ENCODE measurements at regions not wholly inside any gene's neighbourhood (a gene's known extent, or its start where the extent isn't known, plus 50 kb on each side); places are given as distances from the start of the nearest gene placed in this dataset.
"Not testable (repeated sequence)": the region's sequence is repeated elsewhere in the genome, so short reads cannot be mapped to it uniquely, and the experiment has no call there.

GRCh38 chr12:107500307-107500706, 185.3 kb upstream of the PWP1 start:
- no peak for DNase-seq (ENCODE audit: low read depth)

DNA sequence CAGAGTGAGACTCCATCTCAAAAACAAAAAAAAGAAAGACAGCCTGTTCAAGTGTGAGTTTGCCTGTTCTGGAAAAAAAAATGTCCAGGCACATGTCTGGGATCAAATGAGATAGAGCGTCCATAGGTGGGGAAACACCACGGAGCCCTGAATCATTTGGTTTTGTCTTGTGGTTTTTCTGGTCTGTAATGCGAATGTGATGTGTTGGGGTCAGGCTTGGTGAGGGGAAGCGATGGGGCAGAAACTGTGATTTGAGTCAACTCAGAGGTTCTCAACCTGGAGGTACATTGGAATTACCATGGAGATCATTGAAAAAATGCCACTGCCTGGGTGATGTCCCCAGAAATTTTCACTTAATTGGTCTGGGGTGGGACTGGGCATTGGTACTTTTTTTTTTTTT, 183.9 kb upstream of the PWP1 start:
- no peak for DNase-seq (ENCODE audit: low read depth)

DNA sequence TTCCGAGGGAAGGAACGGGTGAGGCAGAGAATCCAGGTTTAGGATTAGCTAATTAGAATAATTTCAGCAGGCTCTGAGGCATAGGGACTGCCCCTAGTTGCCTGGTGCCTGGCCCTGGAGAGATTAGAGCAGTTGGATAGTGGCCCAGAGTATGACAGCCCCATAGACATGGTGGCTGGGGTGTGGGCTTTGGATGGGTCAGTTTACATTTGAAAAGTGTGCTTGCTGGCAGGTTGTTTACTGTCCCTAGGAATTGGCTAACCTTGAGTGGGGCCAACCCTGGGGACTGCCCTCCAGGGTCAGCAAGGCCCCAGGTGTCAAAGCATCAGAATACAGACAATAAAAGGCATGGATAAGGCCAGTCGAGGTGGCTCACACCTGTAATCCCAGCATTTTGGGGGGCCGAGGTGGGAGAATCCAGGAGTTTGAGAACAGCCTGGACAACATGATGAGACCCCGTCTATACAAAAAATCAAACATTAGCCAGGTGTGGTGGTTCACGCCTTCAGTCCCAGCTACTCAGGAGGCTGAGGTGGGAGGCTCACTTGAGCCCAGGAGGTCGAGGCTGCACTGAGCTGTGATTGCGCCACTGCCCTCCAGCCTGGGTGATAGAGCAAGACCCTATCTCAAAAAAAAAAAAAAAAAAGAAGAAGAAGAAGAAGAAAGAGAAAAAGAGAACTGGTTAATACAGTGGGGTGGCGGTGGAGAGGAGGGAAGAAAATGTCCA, 182.3 kb upstream of the PWP1 start:
- no peak for DNase-seq (ENCODE audit: low read depth)

DNA sequence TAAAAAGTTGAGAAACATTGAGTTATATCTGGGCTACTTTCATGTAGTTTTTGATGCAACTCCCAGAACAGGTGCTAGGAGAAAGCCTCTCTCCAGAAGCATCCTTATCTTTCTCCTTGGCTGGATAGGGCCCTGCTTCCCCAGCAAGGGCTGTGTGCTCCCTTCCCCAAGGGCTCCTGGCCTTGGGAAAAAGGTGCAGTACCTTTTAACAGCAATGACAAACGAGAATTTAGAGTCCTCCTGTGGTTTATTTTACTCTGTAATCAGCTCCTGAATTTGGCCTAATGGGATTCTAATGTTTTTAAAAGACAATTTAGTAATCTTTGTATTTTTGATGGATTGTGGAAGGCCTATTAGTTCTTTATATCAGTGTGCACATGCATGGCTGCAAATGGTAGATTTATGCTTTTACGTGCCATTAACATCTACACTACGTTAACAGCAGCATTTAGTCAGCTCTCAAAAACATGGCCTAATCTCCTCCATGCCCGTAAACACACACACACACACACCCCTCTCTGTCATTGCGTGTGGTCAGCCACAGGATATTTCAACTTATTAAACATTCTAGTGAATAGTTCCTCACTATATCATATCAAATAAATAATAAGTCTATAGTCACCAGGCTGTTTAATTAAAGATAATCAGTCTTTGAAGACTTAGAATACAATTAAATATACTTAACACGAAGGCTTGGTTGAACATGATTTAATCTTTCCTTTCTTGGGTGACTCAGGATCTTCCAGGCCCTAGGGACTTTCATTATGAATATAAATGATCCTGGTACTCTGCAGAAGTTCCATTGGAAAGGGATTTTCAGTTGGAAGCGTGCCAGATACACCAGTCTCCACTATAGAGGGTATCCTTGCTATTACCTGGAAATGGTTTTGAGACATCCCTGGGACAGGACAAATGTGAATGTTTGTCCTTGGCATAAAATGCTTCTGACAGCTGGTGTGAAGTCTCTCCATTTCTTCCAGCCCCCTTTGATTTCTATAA, 181.4 kb upstream of the PWP1 start:
- DNase-seq (ENCODE audit: low read depth), result no peak

- no peak for DNase-seq (ENCODE audit: low read depth)
Measured at GRCh38 chr12:107509421-107509820, 176.2 kb upstream of the PWP1 start.

DNA sequence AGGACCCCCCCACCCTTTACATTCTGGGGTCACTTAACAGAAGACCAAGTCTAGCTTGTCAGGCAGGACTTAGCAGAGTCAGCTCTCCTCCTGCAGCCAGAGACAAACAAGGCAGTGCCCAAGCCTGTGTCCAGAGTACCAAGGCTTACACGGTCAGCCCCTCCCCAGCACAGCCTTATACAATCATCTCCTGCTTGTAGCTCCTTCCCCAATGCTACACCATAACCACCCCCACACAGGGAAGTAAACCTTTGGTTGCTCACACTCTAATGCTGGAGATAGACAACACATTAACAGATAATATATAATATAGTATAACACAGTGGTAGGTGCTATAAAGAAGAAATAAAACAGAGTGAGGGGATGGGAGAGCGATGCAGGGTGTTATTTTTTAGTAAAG, 175.4 kb upstream of the PWP1 start:
- no peak for DNase-seq (ENCODE audit: low read depth)

GRCh38 chr12:107511292-107511691, 174.3 kb upstream of the PWP1 start:
- no peak for DNase-seq (ENCODE audit: low read depth)

- peak; percentile 76 for DNase-seq (ENCODE audit: low read depth)
Measured at GRCh38 chr12:107512391-107512790, 173.2 kb upstream of the PWP1 start.

GRCh38 chr12:107513184-107513583, 172.4 kb upstream of the PWP1 start:
- no peak for DNase-seq (ENCODE audit: low read depth)

DNA sequence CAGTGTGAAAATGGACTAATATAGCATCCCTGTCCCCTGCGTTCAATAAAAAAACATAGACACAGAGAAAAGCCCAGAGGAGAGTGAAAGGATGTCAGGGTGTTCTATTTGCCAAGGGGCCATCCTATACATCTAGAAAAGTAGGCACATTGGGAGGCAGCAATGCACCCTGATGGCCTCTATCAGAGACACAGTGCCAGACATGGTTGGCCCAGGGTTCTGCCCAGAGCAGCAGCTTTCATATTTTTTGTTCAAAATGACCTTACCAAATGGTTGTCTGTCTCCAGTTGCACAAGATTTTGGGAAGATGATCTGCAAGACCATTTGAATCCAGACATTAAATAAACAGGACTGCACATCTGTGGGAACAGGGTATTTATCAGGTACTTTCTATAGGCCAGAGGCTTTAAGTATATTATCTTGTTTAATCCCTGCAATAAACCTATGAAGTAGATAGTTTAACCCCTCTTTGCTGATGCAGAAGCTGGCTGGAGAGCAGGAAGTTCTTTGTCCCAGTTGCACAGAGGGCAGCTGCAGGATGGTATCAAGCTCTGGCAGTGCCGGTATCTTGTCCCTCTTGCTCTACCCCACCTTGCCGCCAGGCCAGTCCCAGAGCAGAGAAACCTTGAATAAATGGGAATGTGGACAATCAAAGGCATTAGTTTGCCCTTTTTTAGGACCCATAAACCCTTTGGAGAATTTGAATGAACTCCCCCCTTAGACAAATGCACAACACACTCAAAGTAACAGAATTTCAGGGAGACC, 171.8 kb upstream of the PWP1 start:
- DNase-seq (ENCODE audit: low read depth), result no peak

DNA sequence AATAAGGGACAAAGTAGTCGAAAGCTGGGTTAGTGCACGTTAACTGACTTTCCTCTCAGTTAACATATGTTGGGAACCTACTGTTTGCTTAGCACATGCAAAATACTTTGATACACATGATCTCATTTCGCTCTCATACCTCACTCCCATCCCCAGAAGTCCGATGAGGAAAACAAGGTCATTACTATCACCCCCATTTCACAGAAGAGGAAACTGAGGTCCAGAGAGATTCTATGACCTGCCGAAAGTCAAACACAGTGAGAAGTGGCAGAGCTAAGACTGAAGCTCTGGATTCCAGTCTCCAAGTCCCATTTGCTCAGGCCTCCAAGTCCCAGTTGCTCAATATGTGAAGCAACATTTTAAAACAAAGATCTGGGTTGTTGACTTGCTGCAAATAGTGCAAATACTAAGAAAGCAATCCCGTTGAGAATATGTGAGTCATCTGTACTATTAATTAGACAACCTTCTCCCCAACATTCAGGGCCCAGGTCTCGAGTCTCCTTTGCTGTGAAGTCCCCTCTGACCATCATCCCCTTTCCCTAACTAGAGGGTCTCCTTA, 170.6 kb upstream of the PWP1 start:
- peak; percentile 66 for DNase-seq (ENCODE audit: low read depth)

DNA sequence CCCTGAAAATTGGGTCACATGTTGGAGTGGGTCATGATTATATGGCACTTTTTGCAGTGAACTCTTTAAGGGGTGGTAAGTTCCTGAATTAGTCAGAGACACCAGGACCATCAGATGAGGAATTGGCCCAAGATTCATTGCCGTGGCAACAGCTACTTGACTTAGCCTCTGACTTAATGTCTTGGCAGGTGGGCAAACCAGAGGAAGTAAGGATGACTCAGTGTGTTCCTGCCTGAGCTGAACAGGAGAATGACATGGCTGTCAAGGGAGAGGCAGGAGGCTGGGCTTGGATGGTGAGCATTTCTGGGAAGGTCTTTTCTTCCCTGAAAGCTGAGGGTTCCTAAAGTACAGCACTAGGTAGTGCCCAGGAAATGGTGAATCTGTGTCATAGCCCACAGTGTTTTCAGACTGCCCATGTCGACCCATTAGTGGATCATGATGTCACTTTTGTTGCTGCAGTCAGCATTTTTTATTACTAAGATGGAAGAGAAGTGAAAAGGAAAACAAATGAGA, 170.1 kb upstream of the PWP1 start:
- peak; percentile 70 for DNase-seq (ENCODE audit: low read depth)

DNA sequence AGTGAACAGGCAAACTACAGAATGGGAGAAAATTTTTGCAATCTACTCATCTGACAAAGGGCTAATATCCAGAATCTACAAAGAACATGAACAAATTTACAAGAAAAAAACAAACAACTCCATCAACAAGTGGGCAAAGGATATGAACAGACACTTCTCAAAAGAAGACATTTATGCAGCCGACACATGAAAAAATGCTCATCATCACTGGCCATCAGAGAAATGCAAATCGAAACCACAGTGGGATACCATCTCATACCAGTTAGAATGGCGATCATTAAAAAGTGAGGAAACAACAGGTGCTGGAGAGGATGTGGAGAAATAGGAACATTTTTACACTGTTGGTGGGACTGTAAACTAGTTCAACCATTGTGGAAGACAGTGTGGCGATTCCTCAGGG, 167.8 kb upstream of the PWP1 start:
- not testable (repeated sequence) for DNase-seq (ENCODE audit: low read depth)

DNA sequence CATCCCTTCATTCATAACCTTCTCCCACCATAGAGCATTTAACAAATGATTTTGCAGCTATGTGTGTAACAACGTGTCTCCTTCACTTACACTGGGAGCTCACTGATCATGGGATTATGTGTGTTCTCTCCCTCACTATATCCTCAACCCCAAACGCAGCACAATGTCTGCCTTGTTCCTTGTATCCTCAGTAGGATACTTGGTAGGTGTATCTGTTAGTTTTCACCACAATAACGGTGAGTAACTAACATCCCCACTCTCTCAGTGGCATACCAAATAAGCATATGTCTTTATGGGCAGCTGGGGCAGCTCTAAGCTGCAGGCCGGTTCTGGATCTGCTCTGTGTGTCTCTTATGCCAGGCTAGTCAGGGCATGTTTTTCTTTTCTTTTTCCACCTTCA, 166.7 kb upstream of the PWP1 start:
- DNase-seq (ENCODE audit: low read depth), result no peak

DNA sequence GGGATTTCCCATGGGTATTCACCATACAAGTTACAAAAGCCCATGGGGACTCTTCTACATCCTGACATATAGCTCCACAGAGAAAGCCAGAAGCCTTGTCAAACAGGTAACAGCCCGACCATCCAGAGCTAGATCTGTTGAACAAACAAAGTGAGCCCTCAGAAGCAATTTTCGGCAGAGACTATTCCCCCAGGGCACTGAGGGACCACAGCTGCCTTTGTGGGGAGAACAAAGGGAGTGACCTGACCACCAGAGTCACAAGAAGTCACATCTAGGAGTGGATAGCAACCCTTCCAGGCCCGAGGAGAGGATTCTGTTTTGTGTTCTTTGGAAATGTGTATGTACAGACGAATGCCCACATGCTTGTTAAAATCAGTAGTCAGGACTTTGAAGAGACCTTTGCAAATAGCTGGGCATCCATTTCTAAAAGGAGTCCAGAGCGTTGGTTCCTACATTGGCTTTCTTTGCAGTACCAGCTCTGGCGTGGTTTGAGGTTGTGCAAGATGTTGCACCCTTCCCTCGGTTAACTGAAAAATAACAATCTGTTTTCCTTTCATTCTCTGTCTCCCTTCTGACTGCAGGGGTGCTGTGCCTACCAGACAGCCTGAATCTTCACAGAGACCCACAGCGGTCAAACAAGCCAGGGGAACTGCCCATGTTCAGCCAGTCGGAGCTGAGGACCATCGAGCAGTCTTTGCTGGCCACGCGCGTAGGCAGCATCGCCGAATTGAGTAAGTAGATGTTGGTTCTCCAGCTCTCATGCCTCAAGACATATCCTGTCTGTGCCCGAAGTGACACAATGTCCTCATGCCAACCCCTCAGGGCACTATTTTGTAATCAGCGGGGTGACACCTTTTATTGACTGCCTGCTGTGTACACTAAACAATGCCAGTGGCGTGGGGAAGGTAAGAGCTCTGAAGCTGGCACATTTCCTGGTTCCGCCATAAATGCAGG, 165.4 kb upstream of the PWP1 start:
- no peak for DNase-seq (ENCODE audit: low read depth)

DNA sequence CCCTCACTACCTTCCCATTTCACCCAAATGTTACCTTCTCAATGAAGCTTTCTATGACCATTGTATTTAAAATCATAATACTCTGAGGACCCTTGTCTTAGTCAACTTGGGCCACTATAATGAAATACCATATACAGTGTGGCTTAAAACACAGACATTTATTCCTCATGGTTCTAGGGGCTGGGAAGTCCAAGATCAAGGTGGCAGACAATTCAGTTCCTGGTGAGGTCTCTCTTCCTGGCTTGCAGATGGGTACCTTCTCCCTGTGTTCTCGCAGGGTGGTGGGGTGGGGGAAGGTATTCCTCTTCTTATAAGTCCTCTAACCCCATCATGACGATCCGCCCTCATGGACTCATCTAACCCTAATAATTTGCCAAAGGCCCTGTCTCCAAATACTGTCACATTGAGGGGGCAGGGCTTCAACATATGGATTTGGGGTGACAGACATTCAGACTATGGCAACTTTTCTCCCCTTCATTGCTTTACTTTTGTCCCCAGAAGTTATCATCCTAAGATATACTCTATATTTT, 163.7 kb upstream of the PWP1 start:
- DNase-seq (ENCODE audit: low read depth), result no peak

GRCh38 chr12:107522692-107523477, 162.7 kb upstream of the PWP1 start:
- DNase-seq (ENCODE audit: low read depth), result no peak

DNA sequence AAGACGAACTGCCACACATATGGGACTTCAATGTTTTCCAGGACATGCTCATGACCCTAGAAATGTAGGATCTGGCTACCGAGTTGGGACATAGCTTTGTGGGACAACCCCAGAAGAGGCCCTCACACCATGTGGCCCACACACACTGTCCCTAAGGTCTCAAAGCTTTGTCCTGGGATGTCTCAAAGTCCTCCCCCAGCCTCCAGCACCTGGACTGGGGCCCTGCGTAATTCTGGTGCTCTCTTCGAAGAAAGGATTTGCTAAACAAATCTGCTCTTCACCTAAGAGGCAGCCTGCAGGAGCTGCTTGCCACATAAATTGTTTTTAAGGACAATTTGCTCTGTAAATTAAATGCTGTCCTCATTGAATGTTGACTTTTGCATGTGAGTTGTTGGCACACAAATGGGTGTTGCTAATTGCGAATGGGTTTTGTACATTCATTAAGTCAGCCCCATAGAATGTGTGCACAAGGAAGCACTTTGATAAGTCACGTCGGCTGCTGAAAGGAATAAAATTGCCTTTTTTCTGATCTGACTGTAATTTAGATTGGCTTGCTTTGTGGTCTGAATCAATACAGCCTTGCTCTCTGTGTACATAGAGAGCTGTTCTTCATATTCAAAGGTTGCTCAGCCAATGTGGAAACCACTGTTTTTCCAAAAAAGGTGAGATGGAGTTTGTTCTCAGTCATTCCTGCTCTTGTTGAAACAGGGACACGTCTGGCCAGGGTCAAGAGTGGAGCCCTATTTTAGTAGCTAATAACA, 161.6 kb upstream of the PWP1 start:
- no peak for DNase-seq (ENCODE audit: low read depth)
